Keratinocyte (primary cell): ENCODE measurements at regions not wholly inside any gene's neighbourhood (a gene's known extent, or its start where the extent isn't known, plus 50 kb on each side); places are given as distances from the start of the nearest gene placed in this dataset.

ENCODE experiments used
- DNase-seq: peaks from one replicate; pipeline ENCODE4 v3.0.0-alpha.2; 2011; ENCODE audit warnings: low read depth, missing footprints, low spot score
- FAIRE-seq: peaks from 2 replicates; lab custom pipeline; 2011; peaks lifted over from hg19 to GRCh38; lab: Jason Lieb, UNC
- H2AFZ ChIP-seq: 2 replicates; pipeline ENCODE4 v1.6.0; 2012; ENCODE audit warnings: low read length, control low read depth, inconsistent platforms; ENCODE audit not compliant: control insufficient read depth
- H3K27ac ChIP-seq: 2 replicates; pipeline ENCODE4 v1.5.1; 2011; ENCODE audit warnings: low read length; ENCODE audit not compliant: control insufficient read depth, insufficient read depth
- H3K27me3 ChIP-seq: 3 replicates; pipeline ENCODE4 v1.6.0; 2011; ENCODE audit warnings: low read length; ENCODE audit not compliant: control insufficient read depth, insufficient read depth; ENCODE audit errors: extremely low read depth
- H3K36me3 ChIP-seq, 2 experiments: 2 replicates in 1 of 2; 3 replicates in 1 of 2; pipeline ENCODE4 v1.5.1; 2011; ENCODE audit warnings: low read length in 2 of 2, mild to moderate bottlenecking in 1 of 2; ENCODE audit not compliant: control insufficient read depth in 2 of 2, insufficient read depth in 2 of 2; ENCODE audit errors: extremely low read depth in 1 of 2
- H3K4me1 ChIP-seq: 3 replicates; pipeline ENCODE4 v1.5.1; 2011; ENCODE audit warnings: low read length; ENCODE audit not compliant: control insufficient read depth, insufficient read depth; ENCODE audit errors: extremely low read depth
- H3K4me2 ChIP-seq: 3 replicates; pipeline ENCODE4 v1.6.0; 2011; ENCODE audit warnings: low read depth, low read length; ENCODE audit not compliant: control insufficient read depth, insufficient read depth; ENCODE audit errors: extremely low read depth
- H3K4me3 ChIP-seq, 3 experiments: fragments of 200-600 bp in 1 of 3; sonication (generic) in 1 of 3; 2 replicates in 2 of 3; 3 replicates in 1 of 3; pipeline ENCODE4 v1.5.1; 2011 to 2016; ENCODE audit warnings: low read length in 3 of 3, mild to moderate bottlenecking in 3 of 3, control low read depth in 2 of 3, inconsistent platforms in 1 of 3, low read depth in 1 of 3, mixed read lengths in 1 of 3, mixed run types in 1 of 3, moderate library complexity in 1 of 3; ENCODE audit not compliant: control insufficient read depth in 2 of 3, insufficient read depth in 2 of 3; ENCODE audit errors: extremely low read depth in 1 of 3
- H3K79me2 ChIP-seq: 2 replicates; pipeline ENCODE4 v1.6.0; 2012; ENCODE audit warnings: low read length; ENCODE audit not compliant: control insufficient read depth, insufficient read depth
- H3K9ac ChIP-seq: 3 replicates; pipeline ENCODE4 v1.6.0; 2011; ENCODE audit warnings: low read length; ENCODE audit not compliant: control insufficient read depth, insufficient read depth; ENCODE audit errors: extremely low read depth
- H3K9me1 ChIP-seq: 3 replicates; pipeline ENCODE4 v1.6.0; 2011; ENCODE audit warnings: low read length; ENCODE audit not compliant: control insufficient read depth, insufficient read depth; ENCODE audit errors: extremely low read depth
- H3K9me3 ChIP-seq: 2 replicates; pipeline ENCODE4 v1.5.1; 2012; ENCODE audit warnings: low read depth, low read length; ENCODE audit not compliant: control insufficient read depth
- H4K20me1 ChIP-seq: 3 replicates; pipeline ENCODE4 v1.6.0; 2011; ENCODE audit warnings: low read length; ENCODE audit not compliant: control insufficient read depth, insufficient read depth; ENCODE audit errors: extremely low read depth
- CTCF ChIP-seq, 3 experiments: IDR thresholded peaks in 1 of 3; conservative IDR thresholded peaks in 1 of 3; optimal IDR thresholded peaks in 1 of 3; 2 replicates in 2 of 3; 3 replicates in 1 of 3; pipeline versions ENCODE3 to v1.5.1; 2011; ENCODE audit warnings: low read length in 3 of 3, mild to moderate bottlenecking in 3 of 3, moderate library complexity in 2 of 3, control low read depth in 1 of 3, inconsistent platforms in 1 of 3; ENCODE audit not compliant: insufficient read depth in 2 of 3; ENCODE audit errors: extremely low read depth in 1 of 3
- EZH2 ChIP-seq: IDR thresholded peaks from one replicate; pipeline ENCODE4 v1.6.1; 2012; ENCODE audit warnings: inconsistent platforms, mild to moderate bottlenecking, low read length, moderate library complexity
- dilution Hi-C: fragments of 300-500 bp; cut with MboI; formaldehyde crosslinking; loops from one replicate; pipeline ENCODE4 v1.7.0; 2020; ENCODE audit warnings: low sequenced_read_pairs; ENCODE audit not compliant: extremely low pct_ligation_motif_present

- H3K9me1 ChIP-seq, result no peaks in the 10 kb centered on the region
- no peak for DNase-seq
- H3K4me2 ChIP-seq, result no peak overlapping the region
- H3K36me3 ChIP-seq, result no peaks in the 10 kb centered on the region
- no peaks in the 10 kb centered on the region for H3K79me2 ChIP-seq
- no peaks in the 10 kb centered on the region for H3K9me3 ChIP-seq
- TF ChIP-seq CTCF (optimal IDR thresholded peaks at IDR 0.05 in 1 of 3, IDR thresholded peaks at IDR 0.05 in 1 of 3, conservative IDR thresholded peaks at IDR 0.05 in 1 of 3; ENCODE audit: extremely low read depth in 1 of 3, insufficient read depth in 2 of 3, low read length in 3 of 3) (no peak), EZH2 (no peak)
- no peaks in the 10 kb centered on the region for H4K20me1 ChIP-seq
- no peaks in the 10 kb centered on the region for H3K4me1 ChIP-seq
- H3K9ac ChIP-seq, result no peak overlapping the region
- H3K27ac ChIP-seq, result no peak overlapping the region
- dilution Hi-C loops, result no loop called here
- H3K4me3 ChIP-seq, result no peak overlapping the region
- H3K27me3 ChIP-seq, result no peaks in the 10 kb centered on the region
- no peak for FAIRE-seq
- no peak overlapping the region for H2AFZ ChIP-seq
Measured at GRCh38 chr1:91129017-91129416, 107.2 kb upstream of the ZNF644 start.

GRCh38 chr1:91124989-91125417 is 103.2 kb upstream of the ZNF644 start:
- no peaks in the 10 kb centered on the region for H3K9me3 ChIP-seq
- H3K9me1 ChIP-seq, result no peaks in the 10 kb centered on the region
- no peak overlapping the region for H2AFZ ChIP-seq
- H3K79me2 ChIP-seq, result no peaks in the 10 kb centered on the region
- no peak for DNase-seq
- no peaks in the 10 kb centered on the region for H3K27me3 ChIP-seq
- no peaks in the 10 kb centered on the region for H3K4me1 ChIP-seq
- H3K4me2 ChIP-seq, result no peak overlapping the region
- H3K27ac ChIP-seq, result no peak overlapping the region
- no peaks in the 10 kb centered on the region for H4K20me1 ChIP-seq
- no peak for FAIRE-seq
- no peaks in the 10 kb centered on the region for H3K36me3 ChIP-seq
- no peak overlapping the region for H3K4me3 ChIP-seq
- no peak overlapping the region for H3K9ac ChIP-seq
- TF ChIP-seq CTCF (optimal IDR thresholded peaks at IDR 0.05 in 1 of 3, IDR thresholded peaks at IDR 0.05 in 1 of 3, conservative IDR thresholded peaks at IDR 0.05 in 1 of 3; ENCODE audit: extremely low read depth in 1 of 3, insufficient read depth in 2 of 3, low read length in 3 of 3) (no peak), EZH2 (no peak)
- dilution Hi-C loops, result no loop called here
